GM03348 (cell line): ENCODE measurements at regions not wholly inside any gene's neighbourhood (a gene's known extent, or its start where the extent isn't known, plus 50 kb on each side); places are given as distances from the start of the nearest gene placed in this dataset.

ENCODE experiments used
- DNase-seq: peaks from one replicate; pipeline ENCODE4 v3.0.0; 2012; ENCODE audit warnings: low spot score

DNA sequence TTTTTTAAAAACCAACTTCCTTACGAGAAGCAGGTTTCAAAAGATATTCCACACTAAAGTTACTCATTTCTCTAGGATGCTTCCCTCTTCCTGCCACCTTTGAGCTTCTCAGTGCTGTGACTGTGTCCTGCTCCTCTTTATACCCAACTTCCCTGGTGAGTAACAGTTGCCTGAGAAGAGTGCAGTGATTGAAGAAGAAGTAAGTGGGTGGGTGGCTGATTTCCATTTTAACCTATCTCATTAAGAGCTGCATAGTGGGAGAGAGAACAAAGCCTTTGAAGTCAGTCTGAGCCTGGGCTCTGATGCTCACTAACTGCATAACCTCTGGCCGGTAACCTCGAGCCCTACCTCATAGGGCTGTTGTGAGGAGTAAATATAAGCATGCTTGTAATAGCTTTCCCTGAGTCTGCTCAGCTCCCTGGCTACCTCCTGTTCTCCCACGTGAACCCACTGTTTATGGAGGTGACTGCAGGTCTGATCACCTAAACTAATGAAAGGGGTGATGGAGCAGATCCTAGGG is 977.3 kb downstream of the UQCRFS1 start:
- no peak for DNase-seq

DNA sequence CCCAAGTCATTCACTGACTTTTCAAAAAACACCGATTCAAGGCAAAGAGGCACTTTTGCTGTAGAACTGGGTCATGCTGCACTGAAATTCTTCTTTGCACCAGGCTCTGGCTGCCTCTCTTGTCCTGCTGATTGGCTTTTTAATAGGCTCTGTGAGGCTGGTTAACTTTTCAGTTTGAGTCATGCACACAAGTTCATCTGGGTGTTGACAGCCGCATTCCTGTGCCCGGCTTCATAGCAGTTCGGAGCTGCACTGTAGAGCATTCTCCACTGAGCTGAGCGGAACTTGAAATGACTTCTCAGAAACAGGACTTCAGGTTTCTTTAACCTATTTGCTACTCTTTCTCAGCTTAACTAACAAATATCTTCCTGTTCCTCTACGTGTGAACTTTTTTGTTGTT is 978.3 kb downstream of the UQCRFS1 start:
- peak; percentile 44 for DNase-seq

DNA sequence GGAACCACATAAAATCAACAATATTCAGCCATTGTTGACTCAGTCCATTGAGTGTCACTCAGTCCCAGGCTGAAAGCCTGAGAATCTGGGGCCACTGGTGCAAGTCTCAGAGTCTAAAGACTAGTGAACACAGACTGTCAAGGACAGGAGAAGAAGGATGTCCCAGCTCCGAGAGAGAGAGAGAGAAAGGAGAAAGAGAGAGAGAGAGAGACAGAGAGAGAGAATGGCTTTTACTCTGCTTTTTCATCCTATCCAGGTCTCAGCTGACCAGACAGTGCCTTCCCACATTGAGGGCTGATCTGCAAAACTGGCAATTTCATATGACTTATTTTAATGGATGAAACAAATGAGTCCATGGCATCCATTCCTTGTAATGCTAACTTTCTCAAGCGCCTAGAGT is 984.1 kb downstream of the UQCRFS1 start:
- no peak for DNase-seq

DNA sequence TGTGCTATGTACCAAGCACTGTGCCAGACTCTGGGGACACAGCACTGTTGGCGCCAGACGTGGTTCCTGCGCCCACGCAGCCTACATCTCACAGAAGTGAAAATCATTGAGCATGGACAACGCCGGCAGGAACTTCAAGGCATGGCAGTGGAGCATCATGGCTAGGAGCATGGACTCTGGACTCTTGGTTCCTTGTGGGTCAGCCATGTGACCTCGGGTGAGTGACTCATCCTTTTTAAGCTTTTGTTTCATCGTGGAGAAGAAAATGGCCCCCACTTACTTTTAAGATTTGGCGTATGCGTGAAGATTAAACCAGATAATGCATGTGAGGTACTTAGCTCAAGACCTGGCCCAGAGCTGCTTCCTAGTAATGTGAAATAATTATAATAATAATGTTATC is 988.5 kb downstream of the UQCRFS1 start:
- DNase-seq: no peak

DNA sequence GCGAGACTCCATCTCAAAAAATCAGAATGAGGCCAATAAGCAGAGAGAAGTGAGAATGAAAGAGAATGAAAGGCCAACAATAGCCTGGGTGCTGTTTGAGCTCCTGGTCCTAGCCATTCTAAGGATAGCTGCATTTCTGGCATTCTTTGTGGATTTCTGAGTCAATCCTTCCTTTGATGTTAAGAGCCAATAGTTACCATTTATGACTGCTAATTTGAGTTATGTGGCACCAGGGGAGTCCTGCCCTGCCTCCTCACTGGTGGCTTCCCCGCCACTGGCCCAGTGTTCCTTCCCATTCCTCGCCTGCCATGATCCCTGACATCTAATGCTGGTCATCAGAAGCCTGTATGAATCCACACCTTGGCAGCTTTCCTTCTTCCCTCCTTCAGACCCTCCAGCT is 991.2 kb downstream of the UQCRFS1 start:
- DNase-seq: no peak

DNA sequence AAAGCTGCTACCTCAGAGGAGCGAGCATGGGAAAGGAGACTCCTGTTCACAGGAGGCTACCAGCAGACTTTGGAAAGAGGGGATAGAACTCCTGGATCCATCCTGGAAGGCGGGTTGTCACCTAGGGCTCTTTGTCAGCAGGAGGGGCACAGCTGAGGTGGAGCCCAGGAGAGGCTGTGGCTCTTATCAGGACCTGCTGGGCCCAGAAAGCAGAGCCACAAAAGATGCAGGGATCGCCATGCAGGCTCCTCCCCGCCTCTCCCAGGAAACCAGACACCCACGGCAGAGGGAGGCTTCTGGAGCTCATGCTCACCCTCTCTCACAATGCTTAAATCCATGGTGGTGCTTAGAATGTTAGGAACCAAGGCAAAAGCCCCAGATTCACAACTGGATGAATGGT is 994.2 kb downstream of the UQCRFS1 start:
- DNase-seq: no peak

DNA sequence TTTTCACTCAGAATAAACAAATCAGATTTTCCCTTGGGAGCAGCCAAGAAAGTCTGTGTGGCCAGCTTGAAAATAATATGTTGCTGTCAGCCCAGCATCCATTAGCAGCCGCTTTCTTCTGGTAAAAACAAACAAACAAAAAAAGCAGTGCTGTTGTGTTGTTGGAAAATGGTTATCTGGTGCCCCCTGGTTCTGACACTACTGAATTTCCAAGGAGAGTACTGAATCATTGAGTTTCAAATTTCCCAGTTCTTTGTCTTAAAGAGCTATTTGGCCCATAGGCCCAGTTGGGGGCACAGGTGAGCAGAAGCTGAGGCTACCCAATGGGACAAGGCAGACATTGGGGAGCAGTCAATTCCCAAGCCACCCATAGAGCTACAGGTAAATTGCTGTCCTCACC is 995.9 kb downstream of the UQCRFS1 start:
- no peak for DNase-seq

- no peak for DNase-seq
These were observed 999.4 kb downstream of the UQCRFS1 start for GRCh38 chr19:28213470-28214082.

DNA sequence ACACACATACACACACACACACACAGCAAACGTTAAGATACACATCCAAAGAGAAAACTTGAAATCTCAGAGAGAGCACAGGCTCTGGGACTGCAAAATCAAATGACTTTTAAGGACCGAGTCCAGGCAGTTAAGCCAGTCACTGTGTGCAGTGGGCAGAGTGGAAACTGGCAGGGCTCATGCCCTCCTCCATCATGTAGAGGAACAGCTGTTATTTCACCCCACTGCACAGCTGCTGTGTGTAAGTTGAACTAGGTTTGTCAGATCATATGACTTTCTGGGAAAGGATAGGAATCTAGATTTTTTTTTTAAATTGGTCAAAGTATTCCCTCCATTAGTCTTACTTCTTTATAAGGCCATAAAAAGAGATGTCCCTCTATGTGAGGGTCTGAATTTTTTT is 1002.1 kb downstream of the UQCRFS1 start:
- no peak for DNase-seq

- no peak for DNase-seq
These were observed 1004.2 kb downstream of the UQCRFS1 start for GRCh38 chr19:28208745-28209144.

DNA sequence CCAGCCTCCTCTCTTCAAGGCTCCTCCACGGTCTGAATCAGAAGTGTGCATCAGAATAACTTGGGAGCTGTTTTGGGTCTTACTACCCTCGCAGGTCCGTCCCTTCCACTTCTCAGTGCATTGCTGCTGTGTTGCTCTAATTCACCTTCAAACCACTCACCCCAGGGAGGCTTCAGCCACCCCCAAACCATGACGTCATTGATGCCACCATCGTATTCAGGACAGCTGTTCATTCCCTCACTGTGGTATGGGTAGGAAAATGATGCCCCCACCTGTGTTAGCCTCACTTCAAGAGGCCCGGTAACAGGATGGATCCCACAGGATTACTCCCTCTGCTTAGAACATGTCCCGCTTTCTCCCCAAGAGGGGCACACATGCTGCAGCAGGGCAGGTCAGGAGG is 1005.7 kb downstream of the UQCRFS1 start:
- no peak for DNase-seq

GRCh38 chr19:28201462-28201943 is 1011.4 kb downstream of the UQCRFS1 start:
- no peak for DNase-seq

DNA sequence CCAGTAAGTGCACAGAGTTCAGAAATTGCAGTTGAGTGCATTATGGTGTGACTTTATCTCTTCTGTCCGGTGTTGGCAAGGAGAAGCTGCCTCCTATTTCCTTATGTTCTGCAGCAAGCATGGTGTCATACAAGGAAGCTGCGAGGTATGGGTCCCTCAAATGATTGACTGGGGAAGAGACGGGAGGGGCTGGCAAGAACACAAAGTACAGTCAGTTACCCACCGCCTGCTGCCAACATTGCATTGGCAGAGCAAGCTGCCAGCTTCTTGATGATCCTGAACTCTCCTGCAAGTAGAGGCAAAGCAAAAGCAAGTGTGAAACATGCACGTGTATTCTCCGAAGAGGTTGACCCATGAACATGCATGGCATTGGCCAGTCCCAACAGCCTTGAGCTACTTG is 1013.6 kb downstream of the UQCRFS1 start:
- DNase-seq: no peak

DNA sequence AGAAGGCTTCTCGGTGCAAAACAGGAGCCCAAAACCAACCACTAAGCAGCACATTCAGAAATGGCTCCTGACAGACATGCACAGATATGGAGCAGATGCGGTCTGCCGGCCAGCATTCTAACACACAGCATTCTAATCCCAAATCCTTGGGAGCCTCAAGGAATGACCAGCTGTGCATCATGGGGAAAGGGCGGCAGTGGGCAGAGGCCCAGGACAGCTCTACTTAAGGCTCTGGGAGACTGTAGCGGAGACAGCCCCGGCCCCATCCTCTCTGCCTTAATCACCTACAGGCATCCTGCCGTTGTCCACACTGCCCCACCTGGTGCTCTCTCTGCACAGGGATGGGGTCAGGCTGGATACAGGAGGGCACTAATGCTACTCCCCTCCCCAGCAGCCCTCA is 1016.0 kb downstream of the UQCRFS1 start:
- no peak for DNase-seq

GRCh38 chr19:28196101-28196500 is 1016.9 kb downstream of the UQCRFS1 start:
- DNase-seq: no peak

GRCh38 chr19:28185646-28186045 is 1027.3 kb downstream of the UQCRFS1 start:
- DNase-seq: no peak

DNA sequence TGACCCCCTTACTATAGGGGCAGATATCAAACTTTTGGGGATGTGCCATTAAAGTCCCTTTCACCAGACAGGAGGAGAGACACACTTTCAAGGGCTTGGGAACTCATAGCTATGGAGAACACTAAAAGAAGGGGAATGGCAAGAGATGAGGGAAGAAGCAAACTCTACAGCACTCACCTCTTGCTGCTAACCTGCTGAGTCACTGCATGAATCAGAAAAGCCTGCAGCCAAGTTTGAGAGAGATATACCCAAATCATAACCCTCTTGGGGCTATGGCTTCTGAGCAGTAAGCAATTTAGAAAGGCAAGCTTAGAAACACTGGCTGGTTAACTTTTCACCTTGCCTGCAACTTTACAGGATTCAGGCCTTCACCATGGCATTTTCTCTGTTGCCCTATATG is 1028.0 kb downstream of the UQCRFS1 start:
- no peak for DNase-seq

- no peak for DNase-seq
These were observed 1036.8 kb downstream of the UQCRFS1 start for GRCh38 chr19:28176193-28176592.

GRCh38 chr19:28171983-28172382 is 1041.0 kb downstream of the UQCRFS1 start:
- DNase-seq: no peak

DNA sequence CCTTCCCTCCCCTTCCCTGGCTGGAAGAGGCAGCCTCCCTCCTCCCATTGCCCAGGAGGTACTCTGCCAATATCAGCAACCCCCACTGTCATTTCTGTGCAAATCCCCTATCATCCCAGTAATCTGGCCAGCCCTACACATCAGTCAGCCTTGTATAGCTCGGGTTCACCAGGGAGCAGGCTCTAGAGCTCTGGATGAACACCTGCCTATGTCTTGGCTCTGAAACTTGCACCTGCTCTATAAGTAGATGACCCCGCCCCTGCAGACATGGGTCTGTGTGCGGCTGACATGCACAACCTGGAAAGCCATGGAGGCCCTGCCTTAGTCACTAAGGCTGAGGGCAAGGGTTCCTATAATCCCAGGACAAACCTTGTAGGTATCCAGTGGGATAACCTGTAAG is 1042.9 kb downstream of the UQCRFS1 start:
- no peak for DNase-seq

DNA sequence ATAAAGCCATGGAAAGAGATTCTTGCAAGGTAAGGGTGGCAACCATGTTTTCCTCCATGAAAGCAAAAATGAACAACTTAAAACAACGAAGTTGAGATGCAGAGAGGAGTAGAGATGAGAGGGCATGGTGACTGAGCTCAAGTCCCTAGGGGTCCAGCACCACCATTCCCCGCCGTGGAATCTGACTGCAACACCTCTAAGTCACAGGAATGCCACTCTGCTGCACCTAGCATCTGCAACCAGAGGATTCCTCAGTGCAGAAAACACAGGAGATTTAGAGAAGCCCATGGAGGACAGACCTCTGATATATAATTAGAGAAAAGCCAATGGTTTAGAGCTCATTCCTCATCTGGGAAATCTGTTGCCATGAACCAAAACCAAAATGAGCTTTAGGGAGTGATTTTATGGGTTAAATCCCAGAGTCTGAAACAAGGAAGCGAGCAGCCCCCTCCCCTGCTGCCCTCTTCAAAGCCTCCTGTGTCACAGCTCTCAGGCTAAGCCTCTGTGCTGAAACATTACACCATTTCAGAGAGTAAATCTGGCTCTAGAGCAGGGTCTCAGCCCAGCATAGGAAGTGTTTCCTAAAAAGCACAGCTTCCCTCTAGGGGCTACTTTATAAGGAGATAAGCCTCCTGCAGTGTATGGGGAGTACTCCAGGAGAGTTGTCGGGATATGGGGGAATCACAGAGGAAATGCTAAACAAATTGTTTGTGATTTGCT is 1043.6 kb downstream of the UQCRFS1 start:
- no peak for DNase-seq

DNA sequence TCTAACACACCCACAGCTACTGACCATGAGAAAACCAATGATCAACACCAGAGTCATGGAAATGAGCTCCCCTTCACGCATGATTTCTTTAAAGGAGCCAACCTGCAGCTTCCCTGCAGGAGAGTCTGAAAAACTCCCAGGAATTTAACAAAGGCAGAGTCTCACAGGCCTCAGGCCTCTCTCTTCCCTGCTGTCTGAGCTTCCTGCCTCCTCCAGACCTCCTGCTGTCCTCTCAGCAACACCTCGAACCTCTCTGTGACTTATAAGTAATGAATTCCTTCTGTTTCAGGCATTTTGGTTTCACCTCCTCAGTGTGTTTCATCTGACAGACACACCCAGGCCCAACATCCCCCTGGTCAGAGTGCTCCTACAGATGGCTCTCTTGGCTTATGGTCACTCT is 1044.4 kb downstream of the UQCRFS1 start:
- DNase-seq: no peak

DNA sequence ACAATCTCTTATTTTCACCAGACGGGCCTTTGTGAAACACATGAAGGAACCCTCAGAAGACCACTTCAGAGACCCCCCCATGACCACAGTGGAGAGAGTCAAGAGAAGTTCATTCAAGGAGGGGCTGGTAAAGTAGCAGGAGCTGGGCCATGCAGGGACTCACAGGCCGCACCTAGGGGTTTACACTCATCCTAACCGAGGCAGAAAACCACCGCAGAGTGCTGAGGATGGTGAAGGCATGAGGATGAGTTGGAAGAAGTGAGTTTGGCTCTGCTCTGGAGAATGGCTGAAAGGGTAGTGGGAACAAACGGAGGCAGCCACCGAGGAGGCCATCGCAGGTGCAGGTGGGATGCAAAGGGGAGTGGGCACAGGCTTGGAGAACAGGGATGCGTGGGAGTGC is 1046.9 kb downstream of the UQCRFS1 start:
- DNase-seq: no peak

- no peak for DNase-seq
These were observed 1048.7 kb downstream of the UQCRFS1 start for GRCh38 chr19:28164214-28164613.
